NCI-H187 (cell line): ENCODE measurements at regions not wholly inside any gene's neighbourhood (a gene's known extent, or its start where the extent isn't known, plus 50 kb on each side); places are given as distances from the start of the nearest gene placed in this dataset.

ENCODE experiments used
- DNase-seq, 2 experiments: peaks; one replicate each; lab custom pipeline; 2025; lab: John Stamatoyannopoulos, UW

DNA sequence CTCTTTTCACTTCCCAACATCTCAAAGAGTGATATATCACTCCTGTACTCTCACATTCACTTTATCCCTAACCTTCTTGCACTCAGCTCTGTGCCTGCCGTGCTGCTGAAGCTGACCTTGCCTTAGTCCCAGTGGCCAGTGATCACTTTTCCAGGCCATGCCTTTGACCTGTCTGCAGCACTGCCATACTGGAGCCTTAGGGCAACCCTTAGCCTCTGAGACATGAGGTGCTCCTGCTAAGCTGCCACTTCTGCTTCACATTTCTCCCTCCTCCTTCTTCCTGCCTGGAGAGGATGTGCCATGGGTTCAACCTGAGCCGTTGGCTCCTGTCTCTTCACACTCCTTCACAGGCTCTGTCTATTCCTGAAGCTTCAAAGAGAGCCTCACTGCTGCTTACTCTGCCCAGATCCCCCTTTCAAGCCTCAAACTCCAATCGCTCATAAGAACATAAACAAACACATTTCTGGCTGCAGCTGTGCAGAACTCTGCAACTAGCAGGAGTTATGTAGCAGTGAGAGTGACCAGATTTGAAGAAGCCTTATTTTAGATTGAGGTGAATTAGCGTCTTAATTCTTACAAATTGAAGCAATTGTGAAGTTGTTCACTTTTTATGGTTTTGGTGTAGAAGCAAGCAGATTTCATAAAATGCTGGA is 716.2 kb upstream of the FANCL start:
- DNase-seq = no peak

DNA sequence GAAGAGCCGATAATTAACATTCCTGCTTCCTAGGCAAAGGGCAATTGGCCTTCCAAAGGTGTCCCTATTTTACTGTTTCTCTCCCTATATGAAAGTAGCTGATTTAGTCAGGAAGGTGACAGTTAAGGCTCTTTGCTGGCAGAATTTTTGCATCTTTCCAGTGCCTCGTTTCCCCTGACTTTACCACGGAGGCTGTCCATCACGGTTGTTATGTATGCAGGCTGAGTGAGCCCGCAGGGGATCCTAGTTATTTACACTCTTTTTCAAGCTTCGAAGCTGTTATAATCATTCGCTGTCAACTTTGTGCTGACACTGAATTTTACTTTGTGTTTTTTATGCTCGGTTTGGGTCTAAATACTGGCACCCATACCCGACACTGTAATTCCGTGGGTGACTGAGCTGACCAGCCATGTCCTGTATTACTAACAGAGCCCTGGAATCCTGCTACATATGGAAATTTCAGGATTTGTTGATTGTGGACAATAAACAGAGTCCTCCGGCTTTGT is 713.8 kb upstream of the FANCL start:
- DNase-seq = no peak

DNA sequence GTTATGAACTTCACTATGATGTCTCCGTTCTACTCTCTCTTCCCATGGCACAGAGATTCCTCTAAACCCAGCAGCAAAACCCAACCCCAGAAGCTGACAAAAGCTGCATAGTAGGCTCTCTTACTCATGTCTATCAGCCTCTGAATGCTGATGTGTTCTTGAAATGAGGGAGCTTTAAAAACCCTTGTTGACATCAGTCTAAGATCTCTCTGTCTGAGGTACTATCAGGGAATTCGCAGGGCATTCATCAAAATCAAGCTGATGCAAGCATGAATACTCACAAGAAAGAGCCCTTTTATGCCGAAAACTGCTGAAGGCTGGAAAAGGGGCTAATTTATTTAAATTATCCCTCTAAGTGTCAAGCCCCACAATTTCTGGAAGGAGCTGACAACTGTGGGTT is 710.6 kb upstream of the FANCL start:
- no peak for DNase-seq

DNA sequence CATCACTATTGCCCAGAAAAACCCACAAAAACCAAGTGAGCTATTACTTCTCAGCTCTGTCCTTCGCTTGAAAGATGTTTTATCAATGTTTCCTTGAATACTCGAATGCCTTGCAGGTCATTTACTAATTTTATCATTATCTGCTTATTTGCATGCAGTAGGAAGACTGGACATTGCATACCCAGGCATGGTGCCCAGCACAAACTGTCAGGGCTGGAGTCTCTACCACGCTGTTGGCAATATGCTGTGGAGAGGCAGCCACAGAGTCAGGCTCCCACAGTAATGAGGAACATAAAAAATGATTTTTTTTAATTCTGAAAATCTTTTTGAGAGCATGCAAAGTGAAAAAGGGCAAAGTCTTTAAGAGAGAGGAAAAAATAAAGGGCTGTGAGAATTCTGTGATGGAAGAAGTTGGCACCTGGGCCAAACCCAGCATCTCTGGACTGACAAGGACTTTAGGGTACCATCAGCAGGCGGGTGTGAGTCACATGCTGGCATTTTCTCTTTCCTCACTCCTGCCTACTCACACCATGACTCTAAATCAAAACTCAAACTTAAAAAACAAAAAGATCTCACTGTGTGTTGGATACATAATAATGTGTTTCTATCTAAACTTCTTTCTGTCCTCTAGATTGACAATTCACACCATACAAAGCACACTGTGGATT is 709.8 kb upstream of the FANCL start:
- DNase-seq = no peak

DNA sequence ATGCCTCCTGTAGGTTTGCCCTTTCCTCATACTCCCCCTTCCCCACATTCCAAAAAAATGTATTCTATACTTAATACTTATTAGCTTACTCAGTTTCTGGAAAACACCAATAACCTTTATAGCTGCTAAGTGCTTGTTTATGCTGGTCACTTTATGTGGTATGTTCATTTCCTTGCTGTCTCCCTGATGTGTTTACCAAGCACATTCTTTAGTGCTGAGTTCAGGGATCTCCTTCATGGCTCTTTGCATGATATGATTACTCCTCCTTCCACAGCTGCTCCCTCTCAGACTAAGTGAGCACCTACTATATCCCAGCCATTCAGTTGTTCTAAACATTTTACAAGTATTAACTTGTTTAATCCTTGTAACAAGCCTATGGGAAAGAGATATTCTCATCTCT is 698.3 kb upstream of the FANCL start:
- no peak for DNase-seq

DNA sequence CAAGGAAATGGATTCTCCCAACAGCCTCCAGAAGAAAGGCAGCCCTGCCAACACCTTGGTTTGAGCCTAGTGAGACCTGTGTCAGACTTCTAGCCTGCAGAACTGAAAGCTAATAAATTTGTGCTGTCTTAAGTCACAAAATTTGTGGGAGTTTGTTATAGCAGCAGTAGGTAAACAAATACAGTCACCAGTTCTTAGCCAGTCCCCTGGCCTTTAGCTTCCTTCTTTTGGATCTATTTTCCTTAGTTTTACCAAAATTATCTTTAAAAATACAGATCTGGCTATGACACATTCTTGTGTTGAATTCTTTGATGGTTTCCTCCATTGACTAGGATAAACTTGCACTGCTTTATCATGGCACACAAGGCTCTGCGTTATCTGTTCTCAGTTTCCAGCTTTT is 697.9 kb upstream of the FANCL start:
- no peak for DNase-seq

DNA sequence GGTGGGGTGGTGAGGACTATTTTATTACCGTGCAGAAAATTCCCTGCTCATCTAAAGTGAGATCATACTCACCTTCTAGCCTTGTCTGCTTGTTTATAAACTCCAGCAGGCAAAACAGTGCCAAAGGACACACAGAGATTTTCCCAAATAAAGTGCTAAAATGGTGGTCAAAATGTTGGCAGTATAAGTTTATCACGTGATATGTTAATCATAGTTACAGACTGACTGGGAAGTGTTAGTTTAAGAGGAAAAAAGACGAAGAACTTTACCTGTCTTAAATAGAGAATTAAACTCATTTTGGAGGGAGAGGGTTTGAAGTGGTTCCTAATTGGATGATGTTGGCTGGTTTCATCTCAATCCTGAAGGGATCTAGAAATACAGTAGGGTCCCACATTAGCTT is 691.7 kb upstream of the FANCL start:
- no peak for DNase-seq

DNA sequence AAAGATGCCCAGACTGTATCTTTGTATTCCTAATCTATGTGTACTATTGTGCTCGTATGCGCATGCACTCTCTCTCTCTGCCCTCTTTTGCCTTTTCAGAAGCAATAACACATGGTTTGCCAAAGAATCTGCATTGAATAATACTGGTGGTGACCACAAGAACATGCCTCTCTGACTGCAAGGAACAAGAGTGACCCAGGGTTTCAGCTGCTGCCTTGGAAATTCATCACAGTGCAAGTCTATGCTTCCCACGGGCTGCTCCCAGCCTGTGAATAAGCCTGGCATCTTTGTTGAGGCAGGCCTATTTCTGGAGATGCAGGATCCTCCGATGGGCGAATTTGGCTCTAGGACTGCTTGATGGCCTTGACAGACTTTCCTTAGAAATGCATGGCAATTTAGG is 689.4 kb upstream of the FANCL start:
- DNase-seq = no peak

DNA sequence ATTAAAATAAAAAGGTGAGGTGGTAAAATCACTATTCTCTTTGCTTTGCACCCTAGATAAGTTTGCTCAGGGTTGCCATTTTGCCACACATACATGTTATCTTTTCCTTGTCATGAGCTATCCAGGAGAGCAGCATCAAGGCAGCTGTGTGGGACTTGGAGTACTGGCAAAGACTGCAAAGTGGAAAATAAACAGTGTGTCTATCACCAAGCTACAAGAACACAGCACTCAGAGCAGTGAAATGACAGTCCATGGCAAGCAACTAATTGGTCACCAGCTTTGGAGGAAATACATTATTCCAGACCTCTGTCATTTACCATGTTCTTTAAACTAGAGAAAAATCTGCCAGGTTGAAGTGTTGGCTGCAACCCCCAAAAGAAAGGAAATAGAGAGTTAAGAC is 687.8 kb upstream of the FANCL start:
- no peak for DNase-seq

DNA sequence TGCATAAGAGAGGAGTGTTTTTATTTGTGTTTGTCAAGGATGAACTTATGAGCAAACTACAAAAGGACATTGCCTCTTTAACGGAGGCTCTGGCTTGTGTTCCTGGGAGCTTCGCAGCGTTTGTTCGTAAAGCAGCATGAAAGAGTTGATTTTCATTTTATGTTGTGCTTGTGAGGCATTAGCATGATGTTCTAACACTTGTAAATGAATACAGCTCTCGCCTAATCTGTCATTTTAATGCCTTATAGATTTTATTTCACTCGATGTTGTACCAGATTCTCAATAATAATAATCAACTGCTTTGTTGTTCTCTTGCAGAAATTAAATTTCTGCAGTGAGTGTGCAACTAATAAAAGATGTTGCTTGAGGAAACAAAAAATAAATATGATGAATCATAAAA is 687.3 kb upstream of the FANCL start:
- DNase-seq = no peak

DNA sequence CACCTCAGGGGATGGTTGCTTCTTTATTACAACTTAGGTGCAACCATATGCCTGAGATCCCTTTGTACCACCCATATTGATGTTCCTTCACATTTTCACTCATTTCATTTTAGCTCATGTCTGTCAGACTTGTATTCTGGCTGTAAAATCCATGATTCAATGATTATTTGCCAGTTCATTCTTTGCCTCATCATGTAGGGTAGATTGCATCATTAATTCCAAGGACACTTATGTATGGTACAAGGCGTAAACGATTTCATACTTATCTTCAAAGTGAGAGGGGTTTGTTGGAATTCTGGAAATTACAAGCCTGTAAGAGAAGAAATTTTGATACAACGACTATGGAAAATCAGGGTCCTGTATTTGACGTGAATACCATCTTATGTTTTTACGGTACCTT is 685.0 kb upstream of the FANCL start:
- DNase-seq = no peak

DNA sequence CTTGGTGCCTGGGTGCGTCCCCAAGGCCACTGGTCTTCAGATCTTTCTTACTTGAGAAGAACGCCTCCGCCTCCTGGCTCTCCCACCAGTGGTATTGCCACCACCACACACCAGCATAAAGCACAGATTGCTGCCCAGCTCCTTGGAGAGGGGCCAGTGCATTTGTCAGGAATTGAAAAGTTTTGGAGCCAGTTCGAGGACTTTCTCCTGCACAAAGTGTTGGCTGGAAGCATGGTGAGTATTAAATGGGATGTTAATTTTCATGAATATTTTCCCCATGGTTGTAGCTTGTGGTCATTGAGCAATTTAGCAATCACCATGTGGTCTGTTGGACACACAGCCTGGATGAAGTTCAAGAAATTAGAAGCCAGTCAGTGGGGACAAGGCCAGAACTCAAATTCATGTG is 684.6 kb upstream of the FANCL start:
- no peak for DNase-seq

DNA sequence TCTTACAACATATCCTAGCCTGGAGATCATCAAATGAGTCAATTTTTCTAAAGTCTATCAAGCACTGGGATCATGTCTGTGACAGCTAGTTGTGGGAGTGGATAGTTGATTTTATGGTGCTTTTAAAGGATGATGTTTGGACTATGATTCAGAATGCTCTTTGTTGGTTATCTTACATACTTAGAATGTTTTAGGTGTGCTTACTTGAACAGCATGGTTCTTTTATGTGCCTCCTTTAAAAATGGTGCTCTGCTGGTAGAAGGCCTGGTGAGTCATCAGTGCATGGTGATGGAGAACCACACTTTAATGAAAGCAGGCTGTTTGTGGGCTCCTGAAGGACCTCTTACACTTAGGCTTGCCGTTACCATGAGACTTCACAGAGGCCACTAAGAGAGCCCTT is 682.7 kb upstream of the FANCL start:
- DNase-seq = peak; percentile 21 to 32

DNA sequence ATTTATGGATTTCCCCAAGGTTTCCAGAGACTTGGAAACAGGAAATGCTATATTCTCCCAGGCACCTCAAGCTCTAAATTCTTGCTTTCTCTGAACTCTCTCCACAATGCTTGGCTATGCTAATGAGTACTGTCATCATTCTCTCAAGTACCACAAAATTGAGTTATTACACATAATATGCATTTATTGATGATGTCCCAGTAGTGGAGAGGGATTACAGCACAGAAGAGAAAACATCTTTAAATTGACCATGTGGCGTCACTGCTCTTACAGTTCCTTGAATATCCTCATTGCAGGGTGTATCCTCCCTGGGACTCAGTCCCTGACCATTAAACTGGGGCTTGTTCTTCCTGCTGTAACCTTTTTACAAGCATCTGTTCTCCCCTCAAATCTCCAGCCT is 681.1 kb upstream of the FANCL start:
- DNase-seq = no peak

DNA sequence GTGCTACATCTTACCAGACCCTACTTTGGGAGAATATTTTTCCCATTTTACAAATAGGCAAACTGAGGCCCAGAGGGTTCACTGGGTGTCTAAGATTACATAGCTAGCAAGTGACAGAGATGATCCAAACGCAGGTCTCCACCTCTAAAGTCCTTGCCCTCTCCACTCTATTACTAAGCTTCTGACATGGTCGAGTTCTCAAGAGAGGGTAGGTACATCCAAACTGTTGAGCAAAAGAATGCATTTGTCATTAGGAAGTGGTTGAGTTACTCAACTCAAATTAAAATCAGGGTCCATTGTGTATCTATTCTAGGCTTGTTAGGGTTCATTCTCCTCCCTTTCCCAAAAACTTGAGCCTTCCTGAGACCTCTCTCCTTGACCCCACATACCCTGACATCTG is 680.6 kb upstream of the FANCL start:
- DNase-seq = no peak

DNA sequence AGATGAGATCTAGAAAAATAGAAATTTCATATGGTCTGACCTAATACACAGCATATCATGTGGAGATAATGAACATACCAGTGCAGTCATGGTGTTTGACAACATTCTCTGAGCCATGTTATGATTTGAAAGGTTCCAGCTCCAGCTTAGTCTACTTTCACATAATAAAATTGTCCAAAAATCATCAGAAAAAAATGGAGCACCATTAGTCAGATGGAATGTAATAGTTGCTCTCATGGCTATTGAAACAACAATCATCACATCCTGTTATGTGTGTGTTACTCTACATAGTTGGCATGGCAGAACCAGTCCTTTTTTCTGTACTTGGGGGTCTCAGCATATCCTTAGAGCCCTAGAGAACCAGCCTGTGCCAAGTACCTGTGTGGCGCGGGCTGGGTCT is 678.9 kb upstream of the FANCL start:
- DNase-seq = no peak

DNA sequence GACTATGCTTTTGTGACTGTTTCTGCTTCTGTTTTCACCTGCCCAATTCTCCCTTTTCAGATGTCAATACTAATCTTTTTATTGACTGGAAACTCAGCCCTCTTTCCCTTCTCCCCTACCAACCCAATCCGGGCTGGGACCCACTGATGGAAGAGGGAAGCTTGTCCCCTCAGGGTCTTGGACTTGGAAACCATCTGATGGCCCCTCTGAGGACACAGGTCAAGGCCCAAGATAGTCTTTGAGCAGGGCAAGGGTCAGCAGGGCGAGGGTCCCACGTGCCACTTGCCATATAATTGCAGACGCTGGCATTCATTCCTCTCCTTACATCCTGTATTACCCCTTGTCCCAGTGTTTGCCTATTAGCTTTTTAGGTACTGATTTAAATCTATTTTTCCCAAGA is 678.2 kb upstream of the FANCL start:
- no peak for DNase-seq

DNA sequence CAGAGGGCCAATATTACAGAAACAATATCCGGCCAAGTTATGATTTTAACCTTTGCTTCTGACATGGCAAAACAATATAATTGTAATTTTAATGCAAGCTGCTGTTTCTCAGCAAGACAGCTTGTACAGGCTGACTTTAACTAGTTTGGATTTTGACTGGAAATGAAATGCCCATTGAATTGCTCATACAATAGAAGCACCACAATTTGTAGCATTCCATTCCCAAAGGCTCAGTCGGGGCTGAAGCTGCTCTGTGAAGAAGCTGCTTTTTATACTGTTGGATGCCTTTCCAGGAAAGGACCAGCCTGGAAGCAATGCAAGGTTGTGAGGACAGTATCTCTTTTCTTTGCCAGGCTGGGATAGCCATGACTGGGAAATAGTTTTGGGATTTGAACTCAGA is 677.0 kb upstream of the FANCL start:
- no peak for DNase-seq

DNA sequence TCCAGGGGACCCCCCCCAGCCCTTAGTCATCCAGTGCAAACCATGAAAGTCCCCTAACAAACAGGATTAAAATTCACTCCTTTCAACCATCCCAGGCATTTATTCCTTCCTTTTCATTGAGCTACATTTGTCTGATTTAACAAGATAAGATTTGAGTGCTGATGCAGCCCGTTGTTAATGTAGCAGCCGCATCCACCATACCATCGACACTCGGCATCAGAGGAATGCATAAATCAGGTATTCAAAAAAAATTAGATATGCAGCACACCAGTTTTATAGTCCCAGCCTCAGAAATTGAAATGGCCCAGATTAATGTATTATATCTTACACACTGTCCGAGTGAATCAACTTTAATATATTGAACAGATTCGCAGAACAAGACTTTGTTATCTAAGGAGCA is 676.5 kb upstream of the FANCL start:
- no peak for DNase-seq

DNA sequence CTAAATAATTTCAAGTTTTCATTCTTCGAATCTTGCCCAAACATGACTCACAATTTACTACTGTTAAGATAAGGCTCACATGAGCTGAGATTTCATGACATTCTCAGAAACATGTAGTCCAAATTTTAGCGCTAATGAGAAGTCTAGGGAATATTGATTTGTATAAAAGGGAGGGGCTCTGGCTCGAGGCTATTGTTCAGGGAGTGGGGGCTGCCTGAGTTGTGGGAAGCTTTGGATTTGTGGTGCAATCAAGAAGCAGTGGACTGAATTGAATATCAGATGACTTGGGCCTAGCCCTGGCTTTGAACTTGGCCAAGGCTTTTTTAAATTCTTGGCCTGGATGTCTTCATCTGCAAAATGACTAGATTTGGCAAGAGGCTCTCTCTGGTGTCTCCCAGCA is 674.9 kb upstream of the FANCL start:
- no peak for DNase-seq

DNA sequence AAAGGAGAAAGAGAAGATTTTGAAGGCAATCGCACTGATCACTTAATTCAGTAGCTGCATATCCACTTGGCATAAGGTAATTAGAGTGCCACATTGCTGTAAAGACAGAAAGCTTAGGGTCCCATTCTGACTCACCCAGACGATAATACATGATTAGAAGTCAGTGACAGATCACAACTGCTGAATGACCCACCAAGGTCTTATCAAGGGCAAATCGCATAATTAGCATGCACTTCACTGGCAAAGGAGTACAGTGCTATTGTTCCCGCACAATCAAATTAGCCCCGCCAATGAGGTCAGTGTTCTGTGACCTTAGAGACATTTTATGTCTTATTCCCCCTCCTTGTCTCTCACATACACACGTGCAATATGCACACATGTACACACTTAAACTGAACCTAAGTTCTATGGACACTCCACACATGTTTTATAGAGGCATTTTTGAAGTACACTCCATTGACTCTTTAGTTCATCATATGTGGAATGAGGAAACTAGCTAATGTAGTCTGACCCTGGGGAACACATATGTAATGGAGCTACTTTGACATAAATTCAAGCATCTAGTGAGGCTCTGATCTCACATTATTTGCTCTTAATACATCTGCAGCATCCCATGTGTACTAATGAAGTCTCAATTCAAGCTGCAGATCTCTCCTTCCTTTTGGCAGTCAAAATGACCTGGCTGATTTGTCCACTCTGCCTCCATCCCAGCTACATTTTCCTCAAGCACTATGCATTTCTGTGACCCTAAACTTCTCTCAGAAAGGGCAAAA is 673.8 kb upstream of the FANCL start:
- no peak for DNase-seq

DNA sequence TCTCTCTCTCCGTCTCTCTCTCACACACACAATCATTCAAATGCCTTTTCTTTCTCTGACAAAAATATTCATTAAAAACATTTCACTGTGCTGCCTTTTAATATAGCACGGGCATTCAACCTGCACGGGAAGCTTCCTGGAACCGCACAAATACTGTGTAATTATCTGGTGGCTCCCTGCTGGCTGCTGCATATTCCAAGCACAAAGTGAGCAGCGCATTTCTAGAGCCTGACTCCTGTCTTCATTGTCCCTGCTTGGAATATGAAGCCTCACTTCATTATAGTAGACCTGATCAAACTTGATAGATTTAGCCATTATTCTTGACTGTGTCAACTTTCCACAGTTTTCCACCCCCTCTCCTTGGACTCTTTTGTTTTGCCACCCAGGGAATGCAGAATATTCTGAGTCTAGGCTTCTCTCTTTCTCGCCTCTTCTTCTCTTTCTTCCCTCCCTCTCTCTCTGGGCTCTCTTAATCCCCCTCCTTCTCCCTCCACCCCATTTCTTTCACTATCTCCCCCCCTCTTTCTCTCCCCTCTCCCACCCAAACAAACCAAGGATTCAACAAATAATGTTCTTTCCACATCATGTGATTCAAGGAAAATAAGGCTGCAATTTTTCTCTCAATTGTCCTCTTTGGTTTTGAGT is 672.1 kb upstream of the FANCL start:
- DNase-seq = peak; percentile 14 to 27

DNA sequence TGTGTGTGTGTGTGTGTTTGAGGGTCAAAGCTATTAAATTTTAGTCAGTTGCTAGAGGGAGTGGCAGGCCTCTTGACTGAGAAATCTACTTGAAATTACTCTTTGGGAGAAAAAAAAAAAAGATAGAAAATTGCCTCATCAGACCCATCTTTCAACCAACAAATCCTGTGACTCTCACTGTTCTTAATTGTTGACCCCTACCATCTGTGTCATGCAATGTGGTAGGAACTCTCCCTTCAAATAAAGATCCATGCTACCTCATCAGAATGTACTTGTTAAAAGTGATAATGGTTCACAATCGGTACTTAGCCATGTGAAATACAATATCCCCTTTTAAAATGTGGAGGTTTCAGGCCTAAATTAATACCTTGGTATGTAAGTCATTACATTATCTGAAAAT is 670.8 kb upstream of the FANCL start:
- DNase-seq = no peak
